ENCODE measurements at regions not wholly inside any gene's neighbourhood (a gene's known extent, or its start where the extent isn't known, plus 50 kb on each side); places are given as distances from the start of the nearest gene placed in this dataset.

DNA sequence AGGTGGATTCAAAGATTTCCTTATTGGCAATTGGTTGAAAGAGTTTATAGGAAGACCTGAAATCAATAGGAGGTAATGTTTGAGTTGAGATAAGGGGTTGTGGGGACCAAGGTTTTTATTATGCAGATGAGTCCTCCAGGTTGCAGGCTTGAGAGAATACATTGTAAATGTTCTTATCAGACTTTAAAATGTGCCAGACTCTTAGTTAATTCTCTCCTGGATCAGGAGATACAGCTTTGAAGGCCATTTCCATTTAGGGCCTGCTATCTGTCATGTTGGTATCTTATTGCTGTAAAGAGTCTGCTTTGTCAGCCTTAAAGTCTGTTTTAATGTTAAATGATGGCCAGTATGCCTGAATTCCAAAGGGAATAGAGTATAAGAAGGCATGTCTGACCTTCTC, 61.8 kb upstream of the CALCR start:
- no peak for DNase-seq

DNA sequence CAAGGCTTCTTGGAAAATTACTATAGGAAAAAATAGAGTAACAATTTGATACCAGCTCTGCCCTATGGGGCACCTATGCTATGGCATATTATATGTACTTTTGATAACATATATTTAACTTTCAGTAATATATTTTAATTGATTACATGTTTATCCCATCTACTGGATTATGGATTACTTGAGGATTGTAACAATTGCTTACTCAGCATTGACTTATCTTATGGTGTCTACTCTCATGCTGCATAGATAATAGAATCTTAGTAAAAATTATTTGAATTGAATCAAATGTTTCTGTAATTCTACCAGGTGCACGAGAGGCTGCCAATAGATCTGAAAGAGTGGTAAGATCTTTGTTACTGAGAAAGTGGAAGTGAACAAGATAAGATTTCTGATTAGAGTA, 57.8 kb upstream of the CALCR start:
- DNase-seq, result no peak

DNA sequence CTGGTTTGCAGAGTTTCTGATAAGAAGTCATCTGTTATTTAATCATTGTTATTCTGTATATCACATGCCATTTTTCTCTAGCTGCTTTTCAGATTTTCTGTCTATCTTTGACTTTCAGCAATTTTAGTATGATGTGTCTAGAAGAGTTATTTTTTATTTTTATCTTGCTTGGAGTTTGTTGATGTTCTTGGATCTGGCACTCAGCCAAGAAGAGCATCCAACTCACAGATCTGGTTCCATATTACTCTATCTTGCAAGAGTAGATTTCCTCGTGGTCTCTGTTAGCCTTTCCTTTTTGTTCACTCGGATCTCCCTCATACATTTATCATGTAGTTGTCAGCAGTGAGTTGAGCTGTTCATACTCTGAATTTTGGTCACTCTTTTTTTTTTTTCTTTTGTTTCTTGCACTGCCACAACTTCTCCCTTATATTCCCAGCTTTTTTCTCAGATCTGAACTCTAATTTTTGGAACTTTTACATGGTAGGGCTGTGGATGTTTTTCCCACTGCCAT, 54.8 kb upstream of the CALCR start:
- no peak for DNase-seq

DNA sequence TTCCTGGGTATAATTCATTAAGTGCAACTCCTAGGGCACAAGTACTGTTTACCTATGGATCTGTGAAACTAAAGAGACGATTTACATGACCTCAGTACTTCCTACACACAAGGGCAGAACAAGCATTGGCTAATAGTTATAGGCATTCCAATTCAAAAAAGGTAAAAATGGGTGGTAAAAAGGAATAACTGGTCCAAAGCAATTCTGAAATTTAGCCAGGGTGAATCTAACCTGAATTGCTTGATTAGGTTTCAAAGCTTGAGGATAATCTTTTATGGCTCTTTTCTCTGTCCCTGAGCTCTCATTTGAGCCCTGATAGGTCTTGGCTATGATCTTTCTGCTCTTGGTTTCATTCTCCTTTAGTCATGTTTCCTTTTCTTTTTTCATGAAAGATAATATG, 52.3 kb upstream of the CALCR start:
- DNase-seq, result no peak
